Cardiac fibroblast (primary cell): ENCODE measurements at regions not wholly inside any gene's neighbourhood (a gene's known extent, or its start where the extent isn't known, plus 50 kb on each side); places are given as distances from the start of the nearest gene placed in this dataset.
"Not testable (repeated sequence)": the region's sequence is repeated elsewhere in the genome, so short reads cannot be mapped to it uniquely, and the experiment has no call there.

Source experiments
- DNase-seq, 2 donors: peaks; one replicate each; pipeline versions ENCODE4 v3.0.0 to v3.0.0-alpha.2; 2010; ENCODE audit warnings: low read depth in 2 of 2
- H3K4me3 ChIP-seq, 2 donors: replicated peaks in 1 of 2; 1 replicate in 1 of 2; 2 replicates in 1 of 2; pipeline ENCODE4 v1.5.1; 2011; ENCODE audit warnings: low read depth in 2 of 2, low read length in 2 of 2, mild to moderate bottlenecking in 2 of 2, moderate library complexity in 1 of 2
- CTCF ChIP-seq: IDR thresholded peaks from one replicate; pipeline ENCODE4 v1.5.1; 2011; ENCODE audit warnings: low read depth, mild to moderate bottlenecking, low read length, inconsistent platforms

- TF ChIP-seq CTCF: no peak
- H3K4me3 ChIP-seq: no peak overlapping the region
- no peak for DNase-seq
Observed at GRCh38 chr2:106010818-106011355, 183.2 kb downstream of the UXS1 start.

GRCh38 chr2:106009096-106009495, 185.0 kb downstream of the UXS1 start:
- TF ChIP-seq CTCF: no peak
- no peak overlapping the region for H3K4me3 ChIP-seq
- no peak for DNase-seq

GRCh38 chr2:106004851-106005250, 189.2 kb downstream of the UXS1 start:
- TF ChIP-seq CTCF: no peak
- H3K4me3 ChIP-seq: no peak overlapping the region
- no peak for DNase-seq

GRCh38 chr2:105999211-105999989, 194.7 kb downstream of the UXS1 start:
- H3K4me3 ChIP-seq: no peak overlapping the region
- no peak for DNase-seq
- TF ChIP-seq CTCF: no peak

GRCh38 chr2:105997711-105998110, 196.4 kb downstream of the UXS1 start:
- no peak overlapping the region for H3K4me3 ChIP-seq
- DNase-seq: no peak
- no peak for TF ChIP-seq CTCF

GRCh38 chr2:105990624-105991023, 203.5 kb downstream of the UXS1 start:
- H3K4me3 ChIP-seq: no peak overlapping the region
- DNase-seq: no peak
- TF ChIP-seq CTCF: no peak

- DNase-seq, H3K4me3 ChIP-seq: not testable (repeated sequence)
Observed at GRCh38 chr2:105989803-105990202, 204.3 kb downstream of the UXS1 start.
